ENCODE measurements at regions not wholly inside any gene's neighbourhood (a gene's known extent, or its start where the extent isn't known, plus 50 kb on each side); places are given as distances from the start of the nearest gene placed in this dataset.

DNA sequence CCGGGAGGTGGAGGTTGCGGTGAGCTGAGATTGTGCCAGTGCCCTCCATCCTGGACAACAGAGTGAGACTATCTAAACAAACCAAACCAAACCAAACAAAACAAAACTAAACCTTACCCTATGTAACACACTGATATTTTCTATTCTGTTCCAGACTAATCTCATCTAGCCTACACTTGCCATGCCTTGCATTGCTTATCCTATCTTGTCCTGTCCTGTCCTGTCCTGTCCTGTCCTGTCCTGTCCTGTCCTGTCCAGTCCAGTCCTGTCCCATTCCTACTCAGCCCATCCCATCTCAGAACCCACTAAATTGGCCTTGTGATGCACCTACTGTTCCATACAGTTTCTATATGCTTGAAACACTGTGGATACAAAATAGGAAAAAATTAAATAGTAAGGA, 64.7 kb upstream of the HDAC9 start:
- TF ChIP-seq EZH2phosphoT487 (IDR thresholded peaks at IDR 0.05): no peak
- TF ChIP-seq, protein P1, sequence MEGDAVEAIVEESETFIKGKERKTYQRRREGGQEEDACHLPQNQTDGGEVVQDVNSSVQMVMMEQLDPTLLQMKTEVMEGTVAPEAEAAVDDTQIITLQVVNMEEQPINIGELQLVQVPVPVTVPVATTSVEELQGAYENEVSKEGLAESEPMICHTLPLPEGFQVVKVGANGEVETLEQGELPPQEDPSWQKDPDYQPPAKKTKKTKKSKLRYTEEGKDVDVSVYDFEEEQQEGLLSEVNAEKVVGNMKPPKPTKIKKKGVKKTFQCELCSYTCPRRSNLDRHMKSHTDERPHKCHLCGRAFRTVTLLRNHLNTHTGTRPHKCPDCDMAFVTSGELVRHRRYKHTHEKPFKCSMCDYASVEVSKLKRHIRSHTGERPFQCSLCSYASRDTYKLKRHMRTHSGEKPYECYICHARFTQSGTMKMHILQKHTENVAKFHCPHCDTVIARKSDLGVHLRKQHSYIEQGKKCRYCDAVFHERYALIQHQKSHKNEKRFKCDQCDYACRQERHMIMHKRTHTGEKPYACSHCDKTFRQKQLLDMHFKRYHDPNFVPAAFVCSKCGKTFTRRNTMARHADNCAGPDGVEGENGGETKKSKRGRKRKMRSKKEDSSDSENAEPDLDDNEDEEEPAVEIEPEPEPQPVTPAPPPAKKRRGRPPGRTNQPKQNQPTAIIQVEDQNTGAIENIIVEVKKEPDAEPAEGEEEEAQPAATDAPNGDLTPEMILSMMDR (IDR thresholded peaks at IDR 0.05): no peak

Measured in neural progenitor cell (in vitro differentiated cells).